22Rv1 (cell line): ENCODE measurements at regions not wholly inside any gene's neighbourhood (a gene's known extent, or its start where the extent isn't known, plus 50 kb on each side); places are given as distances from the start of the nearest gene placed in this dataset.

Experiments
- ZFX ChIP-seq: fragments of 450-650 bp; IDR thresholded peaks from 2 replicates; pipeline ENCODE4 v1.6.1; 2017; ENCODE audit warnings: antibody characterized with exemption, borderline replicate concordance
- TF ChIP-seq, protein P1 (sequence below): fragments of 450-650 bp; IDR thresholded peaks from 2 replicates; pipeline ENCODE4 v1.5.1; 2017; ENCODE audit warnings: mild to moderate bottlenecking

GRCh38 chr22:26941896-26942636, 284.7 kb downstream of the MIAT start:
- no peak for TF ChIP-seq ZFX
- TF ChIP-seq, protein P1, sequence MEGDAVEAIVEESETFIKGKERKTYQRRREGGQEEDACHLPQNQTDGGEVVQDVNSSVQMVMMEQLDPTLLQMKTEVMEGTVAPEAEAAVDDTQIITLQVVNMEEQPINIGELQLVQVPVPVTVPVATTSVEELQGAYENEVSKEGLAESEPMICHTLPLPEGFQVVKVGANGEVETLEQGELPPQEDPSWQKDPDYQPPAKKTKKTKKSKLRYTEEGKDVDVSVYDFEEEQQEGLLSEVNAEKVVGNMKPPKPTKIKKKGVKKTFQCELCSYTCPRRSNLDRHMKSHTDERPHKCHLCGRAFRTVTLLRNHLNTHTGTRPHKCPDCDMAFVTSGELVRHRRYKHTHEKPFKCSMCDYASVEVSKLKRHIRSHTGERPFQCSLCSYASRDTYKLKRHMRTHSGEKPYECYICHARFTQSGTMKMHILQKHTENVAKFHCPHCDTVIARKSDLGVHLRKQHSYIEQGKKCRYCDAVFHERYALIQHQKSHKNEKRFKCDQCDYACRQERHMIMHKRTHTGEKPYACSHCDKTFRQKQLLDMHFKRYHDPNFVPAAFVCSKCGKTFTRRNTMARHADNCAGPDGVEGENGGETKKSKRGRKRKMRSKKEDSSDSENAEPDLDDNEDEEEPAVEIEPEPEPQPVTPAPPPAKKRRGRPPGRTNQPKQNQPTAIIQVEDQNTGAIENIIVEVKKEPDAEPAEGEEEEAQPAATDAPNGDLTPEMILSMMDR: no peak
